Ovary (tissue), 7 donors: ENCODE measurements at regions not wholly inside any gene's neighbourhood (a gene's known extent, or its start where the extent isn't known, plus 50 kb on each side); places are given as distances from the start of the nearest gene placed in this dataset.

Experiments
- DNase-seq, 5 donors: peaks; one replicate each; pipeline ENCODE4 v3.0.0-alpha.2; 2019 to 2020
- H3K27ac ChIP-seq, 2 donors: fragments of 200-600 bp; one replicate each; pipeline versions ENCODE4 v1.5.1 to v1.8.0; 2019 to 2022
- H3K27me3 ChIP-seq: fragments of 200-600 bp; one replicate; pipeline ENCODE4 v1.8.0; 2022
- H3K36me3 ChIP-seq: fragments of 200-600 bp; sonication (generic); one replicate; pipeline ENCODE4 v1.5.1; 2019
- H3K4me1 ChIP-seq: one replicate; pipeline ENCODE4 v1.8.1; 2013; ENCODE audit warnings: mild to moderate bottlenecking, moderate library complexity; ENCODE audit not compliant: insufficient read depth
- H3K4me3 ChIP-seq: fragments of 200-600 bp; sonication (generic); one replicate; pipeline ENCODE4 v1.5.1; 2017
- H3K9me3 ChIP-seq, 2 donors: fragments of 200-600 bp in 1 of 2; sonication (generic) in 1 of 2; one replicate each; pipeline versions ENCODE4 v1.5.1 to v1.8.1; 2013 to 2019; ENCODE audit warnings: mild to moderate bottlenecking in 1 of 2, moderate library complexity in 1 of 2
- CTCF ChIP-seq, 3 donors: fragments of 450-650 bp in 2 of 3; fragments of 200-600 bp in 1 of 3; IDR thresholded peaks; one replicate each; pipeline versions ENCODE4 v1.5.1 to v1.8.0; 2016 to 2022; ENCODE audit warnings: antibody characterized with exemption in 3 of 3, mild to moderate bottlenecking in 1 of 3
- EP300 ChIP-seq: sonication (generic); formaldehyde crosslinking; IDR thresholded peaks from one replicate; pipeline ENCODE4 v1.6.1; 2017; ENCODE audit warnings: antibody characterized with exemption
- POLR2A ChIP-seq: fragments of 450-650 bp; IDR thresholded peaks from one replicate; pipeline ENCODE4 v1.6.1; 2017; ENCODE audit warnings: antibody characterized with exemption, mild to moderate bottlenecking, moderate library complexity
- WGBS, 3 donors: extraction: QIAGEN DNeasy Blood & Tissue Kit in 1 of 3; methylation state at CpG; one replicate each; pipeline versions ENCODE4 v1.1.5 to v1.1.7; 2013 to 2017; 5-methylcytosine and 5-hydroxymethylcytosine counted together
- intact Hi-C, 4 donors: fragments of 100-400 bp; cut with DNase I; formaldehyde crosslinking; loops; one replicate each; pipeline versions ENCODE4 v1.11.0 to v1.15.1; 2022 to 2023
- donor health status: DM: no; HTN: no; CAD: no; lungs with moderate emphysema.
- donor health status: DM: no; HTN: no; CAD: no.
- donor health status: Bipolar disorder and iron deficiency.
- donor health status: DM: no; HTN: no; CAD: no.
- donor health status: DM: yes; HTN: yes; CAD: no.

- WGBS, 3 donors: 5 to 8% (median 7%) methylated on average over 4 of the region's 4 CpGs
- intact Hi-C loops: no loop called here
- no peaks in the 10 kb centered on the region for H3K27me3 ChIP-seq
- no peaks in the 10 kb centered on the region for H3K4me1 ChIP-seq
- no peak overlapping the region for H3K27ac ChIP-seq
- DNase-seq: no peak
- no peaks in the 10 kb centered on the region for H3K9me3 ChIP-seq
- TF ChIP-seq EP300: no peak
- no peak for TF ChIP-seq POLR2A
- no peak for TF ChIP-seq CTCF (IDR thresholded peaks at IDR 0.05)
- H3K4me3 ChIP-seq: no peak overlapping the region
- H3K36me3 ChIP-seq: no peaks in the 10 kb centered on the region
Measured at GRCh38 chr12:76259660-76260389, 88.4 kb downstream of the BBS10 start.

- no peak for DNase-seq
- H3K4me3 ChIP-seq: no peak overlapping the region
- intact Hi-C loops: no loop called here
- no peaks in the 10 kb centered on the region for H3K9me3 ChIP-seq
- no peaks in the 10 kb centered on the region for H3K36me3 ChIP-seq
- H3K27ac ChIP-seq: no peak overlapping the region
- WGBS, 3 donors: 27 to 41% (median 33%) methylated on average over 1 of the region's 1 CpG
- no peaks in the 10 kb centered on the region for H3K4me1 ChIP-seq
- TF ChIP-seq EP300: no peak
- TF ChIP-seq POLR2A: no peak
- no peak for TF ChIP-seq CTCF (IDR thresholded peaks at IDR 0.05)
- H3K27me3 ChIP-seq: no peaks in the 10 kb centered on the region
Measured at GRCh38 chr12:76259106-76259505, 89.1 kb downstream of the BBS10 start.

- intact Hi-C loops: no loop called here
- Histone ChIP-seq H3K4me3 (no peak overlapping the region), H3K9me3 (no peaks in the 10 kb centered on the region), H3K27me3 (no peaks in the 10 kb centered on the region), H3K36me3 (no peaks in the 10 kb centered on the region), H3K4me1 (no peaks in the 10 kb centered on the region), H3K27ac (no peak overlapping the region)
- TF ChIP-seq POLR2A: no peak
- TF ChIP-seq CTCF (IDR thresholded peaks at IDR 0.05): no peak
- TF ChIP-seq EP300: no peak
- 88 to 94% (median 89%) methylated on average over 1 of the region's 1 CpG for WGBS, 3 donors
- DNase-seq: no peak
Measured at GRCh38 chr12:76256904-76257303, 91.3 kb downstream of the BBS10 start.

- Histone ChIP-seq H3K27ac (no peak overlapping the region), H3K27me3 (no peaks in the 10 kb centered on the region), H3K36me3 (no peaks in the 10 kb centered on the region), H3K9me3 (no peaks in the 10 kb centered on the region), H3K4me1 (no peaks in the 10 kb centered on the region), H3K4me3 (no peak overlapping the region)
- TF ChIP-seq CTCF (IDR thresholded peaks at IDR 0.05) (no peak), POLR2A (no peak), EP300 (no peak)
- intact Hi-C loops: no loop called here
- no peak for DNase-seq
- WGBS, 3 donors: 86 to 93% (median 92%) methylated on average over 2 of the region's 2 CpGs
Measured at GRCh38 chr12:76256321-76256720, 91.9 kb downstream of the BBS10 start.
